ENCODE measurements at regions not wholly inside any gene's neighbourhood (a gene's known extent, or its start where the extent isn't known, plus 50 kb on each side); places are given as distances from the start of the nearest gene placed in this dataset.

- no peak for TF ChIP-seq CTCF (conservative IDR thresholded peaks at IDR 0.05 in 1 of 2, IDR thresholded peaks at IDR 0.05 in 1 of 2; ENCODE audit: low read depth in 1 of 2, low read length in 2 of 2)
- TF ChIP-seq EZH2 (IDR thresholded peaks at IDR 0.05; ENCODE audit: low read length, missing control alignments), result no peak
Measured at GRCh38 chr7:68900096-68900495, 698.2 kb upstream of the AUTS2 start.

Measured in fibroblast of lung (primary cell).